ENCODE measurements at regions not wholly inside any gene's neighbourhood (a gene's known extent, or its start where the extent isn't known, plus 50 kb on each side); places are given as distances from the start of the nearest gene placed in this dataset.

DNA sequence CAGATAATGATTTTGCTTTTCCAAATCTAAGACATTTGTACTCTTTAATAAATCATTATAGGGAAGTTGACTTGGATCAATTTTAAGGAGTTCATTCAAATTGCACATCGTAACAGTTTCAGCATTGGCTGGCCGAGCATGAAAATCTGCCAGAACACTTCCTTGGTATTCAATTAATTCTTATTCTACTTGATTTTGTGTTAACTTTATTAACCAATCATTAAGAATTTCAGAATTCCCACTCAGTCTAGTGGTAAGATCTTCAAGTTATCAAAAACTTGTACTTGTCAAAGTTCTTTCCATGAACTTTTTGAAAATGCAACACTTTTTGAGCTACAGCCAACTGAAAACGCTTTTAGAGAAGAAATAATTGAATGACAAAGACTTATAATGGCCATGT is 565.8 kb downstream of the TLE1 start:
- no peak overlapping the region for H3K4me2 ChIP-seq (ENCODE audit: low read depth, low read length)
- no peaks in the 10 kb centered on the region for H3K79me2 ChIP-seq (ENCODE audit: insufficient read depth, low read length)
- FAIRE-seq (no peak), DNase-seq (ENCODE audit: low spot score) (no peak), ATAC-seq (no peak)
- intact Hi-C loops (cut with micrococcal nuclease; ENCODE audit: unreplicated experiment), result no loop called here
- no peaks in the 10 kb centered on the region for H3K9me3 ChIP-seq (ENCODE audit: low read length)
- H3K27ac ChIP-seq (ENCODE audit: extremely low read length, insufficient read depth, low read length), result no peak overlapping the region
- H3K36me3 ChIP-seq (replicated peaks in 1 of 2; ENCODE audit: control insufficient read depth in 1 of 2, insufficient read depth in 2 of 2, low read length in 2 of 2), result no peaks in the 10 kb centered on the region
- H2AFZ ChIP-seq (ENCODE audit: low read length), result no peak overlapping the region
- H3K27me3 ChIP-seq (ENCODE audit: control insufficient read depth in 1 of 2, insufficient read depth in 2 of 2, low read length in 2 of 2), result no peaks in the 10 kb centered on the region
- CTCF ChIA-PET (ENCODE audit: low intra/inter-chr PET ratio, low total read pairs), result no interaction called here
- in situ Hi-C loops (cut with HindIII; ENCODE audit: extremely low pct_ligation_motif_present, low pct_unique_long_range_greater_than_20kb), result no loop called here
- no peak overlapping the region for H3K9ac ChIP-seq (ENCODE audit: insufficient read depth, low read depth, low read length)
- no peaks in the 10 kb centered on the region for H3K4me1 ChIP-seq (ENCODE audit: insufficient read depth, low read length)
- 0% methylated on average over 2 of the region's 3 CpGs for WGBS (ENCODE audit: low lambda C conversion rate)
- POLR2A ChIA-PET, result no interaction called here
- BruUV-seq (replicated peaks), result no TSS peak
- no peaks in the 10 kb centered on the region for H4K20me1 ChIP-seq (ENCODE audit: insufficient read depth, low read length)
- H3K4me3 ChIP-seq (replicated peaks in 1 of 3; ENCODE audit: insufficient read depth in 1 of 3, low read depth in 2 of 3, low read length in 3 of 3), result no peak overlapping the region
- TF ChIP-seq ATF7-NPFF (CRISPR knock-in tag; IDR thresholded peaks at IDR 0.05; ENCODE audit: low read depth) (no peak), HNRNPLL (IDR thresholded peaks at IDR 0.05; ENCODE audit: low read depth, low read length, poor library complexity, severe bottlenecking) (no peak), REL (CRISPR knock-in tag; conservative IDR thresholded peaks at IDR 0.05) (no peak), POLR2A (IDR thresholded peaks at IDR 0.05; ENCODE audit: insufficient read depth in 1 of 2, low read depth in 2 of 2, low read length in 2 of 2) (no peak), ZBTB14 (CRISPR knock-in tag; IDR thresholded peaks at IDR 0.05) (no peak), ZFP36 (IDR thresholded peaks at IDR 0.05; ENCODE audit: borderline replicate concordance, low read depth, low read length, partially characterized antibody) (no peak), SALL1 (CRISPR knock-in tag; IDR thresholded peaks at IDR 0.05) (no peak), ZNF430 (CRISPR knock-in tag; IDR thresholded peaks at IDR 0.05) (no peak), ZNF331 (CRISPR knock-in tag; IDR thresholded peaks at IDR 0.05) (no peak), MLXIP (CRISPR knock-in tag; IDR thresholded peaks at IDR 0.05; ENCODE audit: borderline replicate concordance) (no peak), ZNF777 (CRISPR knock-in tag; IDR thresholded peaks at IDR 0.05) (no peak), CBX5 (CRISPR knock-in tag; IDR thresholded peaks at IDR 0.05; ENCODE audit: borderline replicate concordance) (no peak)
- TF ChIP-seq, protein P1, sequence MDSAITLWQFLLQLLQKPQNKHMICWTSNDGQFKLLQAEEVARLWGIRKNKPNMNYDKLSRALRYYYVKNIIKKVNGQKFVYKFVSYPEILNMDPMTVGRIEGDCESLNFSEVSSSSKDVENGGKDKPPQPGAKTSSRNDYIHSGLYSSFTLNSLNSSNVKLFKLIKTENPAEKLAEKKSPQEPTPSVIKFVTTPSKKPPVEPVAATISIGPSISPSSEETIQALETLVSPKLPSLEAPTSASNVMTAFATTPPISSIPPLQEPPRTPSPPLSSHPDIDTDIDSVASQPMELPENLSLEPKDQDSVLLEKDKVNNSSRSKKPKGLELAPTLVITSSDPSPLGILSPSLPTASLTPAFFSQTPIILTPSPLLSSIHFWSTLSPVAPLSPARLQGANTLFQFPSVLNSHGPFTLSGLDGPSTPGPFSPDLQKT (CRISPR knock-in tag; IDR thresholded peaks at IDR 0.05; ENCODE audit: borderline replicate concordance), result no peak
- TF ChIP-seq, protein P2, sequence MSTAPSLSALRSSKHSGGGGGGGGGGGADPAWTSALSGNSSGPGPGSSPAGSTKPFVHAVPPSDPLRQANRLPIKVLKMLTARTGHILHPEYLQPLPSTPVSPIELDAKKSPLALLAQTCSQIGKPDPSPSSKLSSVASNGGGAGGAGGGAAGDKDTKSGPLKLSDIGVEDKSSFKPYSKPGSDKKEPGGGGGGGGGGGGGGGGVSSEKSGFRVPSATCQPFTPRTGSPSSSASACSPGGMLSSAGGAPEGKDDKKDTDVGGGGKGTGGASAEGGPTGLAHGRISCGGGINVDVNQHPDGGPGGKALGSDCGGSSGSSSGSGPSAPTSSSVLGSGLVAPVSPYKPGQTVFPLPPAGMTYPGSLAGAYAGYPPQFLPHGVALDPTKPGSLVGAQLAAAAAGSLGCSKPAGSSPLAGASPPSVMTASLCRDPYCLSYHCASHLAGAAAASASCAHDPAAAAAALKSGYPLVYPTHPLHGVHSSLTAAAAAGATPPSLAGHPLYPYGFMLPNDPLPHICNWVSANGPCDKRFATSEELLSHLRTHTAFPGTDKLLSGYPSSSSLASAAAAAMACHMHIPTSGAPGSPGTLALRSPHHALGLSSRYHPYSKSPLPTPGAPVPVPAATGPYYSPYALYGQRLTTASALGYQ (CRISPR knock-in tag; IDR thresholded peaks at IDR 0.05), result no peak
- TF ChIP-seq, protein P3, sequence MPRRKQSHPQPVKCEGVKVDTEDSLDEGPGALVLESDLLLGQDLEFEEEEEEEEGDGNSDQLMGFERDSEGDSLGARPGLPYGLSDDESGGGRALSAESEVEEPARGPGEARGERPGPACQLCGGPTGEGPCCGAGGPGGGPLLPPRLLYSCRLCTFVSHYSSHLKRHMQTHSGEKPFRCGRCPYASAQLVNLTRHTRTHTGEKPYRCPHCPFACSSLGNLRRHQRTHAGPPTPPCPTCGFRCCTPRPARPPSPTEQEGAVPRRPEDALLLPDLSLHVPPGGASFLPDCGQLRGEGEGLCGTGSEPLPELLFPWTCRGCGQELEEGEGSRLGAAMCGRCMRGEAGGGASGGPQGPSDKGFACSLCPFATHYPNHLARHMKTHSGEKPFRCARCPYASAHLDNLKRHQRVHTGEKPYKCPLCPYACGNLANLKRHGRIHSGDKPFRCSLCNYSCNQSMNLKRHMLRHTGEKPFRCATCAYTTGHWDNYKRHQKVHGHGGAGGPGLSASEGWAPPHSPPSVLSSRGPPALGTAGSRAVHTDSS (CRISPR knock-in tag; conservative IDR thresholded peaks at IDR 0.05), result no peak
- TF ChIP-seq, protein P4, sequence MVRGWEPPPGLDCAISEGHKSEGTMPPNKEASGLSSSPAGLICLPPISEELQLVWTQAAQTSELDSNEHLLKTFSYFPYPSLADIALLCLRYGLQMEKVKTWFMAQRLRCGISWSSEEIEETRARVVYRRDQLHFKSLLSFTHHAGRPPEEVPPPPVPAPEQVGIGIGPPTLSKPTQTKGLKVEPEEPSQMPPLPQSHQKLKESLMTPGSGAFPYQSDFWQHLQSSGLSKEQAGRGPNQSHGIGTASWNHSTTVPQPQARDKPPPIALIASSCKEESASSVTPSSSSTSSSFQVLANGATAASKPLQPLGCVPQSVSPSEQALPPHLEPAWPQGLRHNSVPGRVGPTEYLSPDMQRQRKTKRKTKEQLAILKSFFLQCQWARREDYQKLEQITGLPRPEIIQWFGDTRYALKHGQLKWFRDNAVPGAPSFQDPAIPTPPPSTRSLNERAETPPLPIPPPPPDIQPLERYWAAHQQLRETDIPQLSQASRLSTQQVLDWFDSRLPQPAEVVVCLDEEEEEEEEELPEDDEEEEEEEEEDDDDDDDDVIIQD (CRISPR knock-in tag; IDR thresholded peaks at IDR 0.05; ENCODE audit: low read depth), result no peak
